ENCODE measurements at regions not wholly inside any gene's neighbourhood (a gene's known extent, or its start where the extent isn't known, plus 50 kb on each side); places are given as distances from the start of the nearest gene placed in this dataset.
"Not testable (repeated sequence)": the region's sequence is repeated elsewhere in the genome, so short reads cannot be mapped to it uniquely, and the experiment has no call there.

- DNase-seq, result not testable (repeated sequence)
Observed at GRCh38 chr15:22684786-22685185, 101.7 kb upstream of the NIPA1 start.

- DNase-seq, result not testable (repeated sequence)
Observed at GRCh38 chr15:22699881-22700280, 86.6 kb upstream of the NIPA1 start.

DNA sequence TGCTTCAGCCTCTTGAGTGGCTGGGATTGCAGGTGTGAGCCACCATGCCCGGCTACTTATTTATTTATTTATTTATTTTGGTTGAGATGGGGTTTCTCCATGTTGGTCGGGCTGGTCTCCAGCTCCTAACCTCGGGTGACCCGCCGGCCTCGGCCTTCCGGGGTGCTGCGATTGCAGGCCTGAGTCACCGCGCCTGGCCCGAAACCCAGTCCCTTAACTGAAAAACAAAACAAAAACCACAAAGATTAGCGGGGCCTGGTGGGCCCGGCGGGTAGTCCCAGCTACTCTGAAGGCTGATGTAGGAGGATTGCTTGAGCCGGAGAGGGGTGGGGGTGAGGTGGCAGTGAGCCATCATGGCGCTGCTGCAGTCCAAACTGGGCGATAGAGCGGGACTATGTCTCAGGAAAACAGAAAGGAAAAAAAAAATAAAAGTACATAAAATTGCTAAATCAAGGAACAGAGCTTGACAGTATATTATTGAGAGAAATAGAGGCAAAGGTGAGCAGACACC, 75.6 kb upstream of the NIPA1 start:
- not testable (repeated sequence) for DNase-seq

GRCh38 chr15:22713933-22714332, 72.5 kb upstream of the NIPA1 start:
- DNase-seq, result not testable (repeated sequence)

DNA sequence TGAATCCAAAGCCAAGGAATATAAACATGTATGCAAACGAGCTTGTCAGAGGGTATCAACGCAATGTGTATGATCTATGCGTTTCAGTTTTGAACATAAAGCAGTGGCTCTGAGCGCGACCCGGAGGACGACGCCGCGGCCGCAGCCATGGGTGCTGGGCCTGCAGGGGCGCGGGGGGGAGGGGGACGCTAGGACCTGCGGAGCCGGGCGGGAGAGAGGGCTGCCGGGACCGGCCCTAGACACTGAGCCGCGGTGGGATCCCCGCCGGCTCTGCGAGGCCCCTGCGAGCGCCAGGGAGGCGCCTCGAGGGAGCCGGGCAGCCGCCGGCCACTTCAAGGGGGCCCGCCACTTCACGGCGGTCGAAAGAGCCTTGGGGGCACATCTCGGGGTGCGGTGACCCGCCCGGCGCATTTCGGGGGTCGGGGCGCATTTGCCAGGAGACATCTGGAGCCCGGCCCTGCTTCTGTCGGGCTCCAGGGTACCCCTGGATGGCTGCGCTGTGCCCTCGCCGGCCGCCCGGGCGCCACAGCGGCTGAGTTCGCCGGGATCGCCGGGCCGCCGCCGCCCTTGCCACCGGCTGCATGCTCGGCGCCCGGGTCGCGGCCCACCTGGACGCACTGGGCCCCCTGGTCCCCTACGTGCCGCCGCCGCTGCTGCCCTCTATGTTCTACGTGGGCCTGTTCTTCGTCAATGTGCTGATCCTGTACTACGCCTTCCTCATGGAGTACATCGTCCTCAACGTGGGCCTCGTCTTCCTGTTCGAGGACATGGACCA, 71.9 kb upstream of the NIPA1 start:
- DNase-seq, result not testable (repeated sequence)

DNA sequence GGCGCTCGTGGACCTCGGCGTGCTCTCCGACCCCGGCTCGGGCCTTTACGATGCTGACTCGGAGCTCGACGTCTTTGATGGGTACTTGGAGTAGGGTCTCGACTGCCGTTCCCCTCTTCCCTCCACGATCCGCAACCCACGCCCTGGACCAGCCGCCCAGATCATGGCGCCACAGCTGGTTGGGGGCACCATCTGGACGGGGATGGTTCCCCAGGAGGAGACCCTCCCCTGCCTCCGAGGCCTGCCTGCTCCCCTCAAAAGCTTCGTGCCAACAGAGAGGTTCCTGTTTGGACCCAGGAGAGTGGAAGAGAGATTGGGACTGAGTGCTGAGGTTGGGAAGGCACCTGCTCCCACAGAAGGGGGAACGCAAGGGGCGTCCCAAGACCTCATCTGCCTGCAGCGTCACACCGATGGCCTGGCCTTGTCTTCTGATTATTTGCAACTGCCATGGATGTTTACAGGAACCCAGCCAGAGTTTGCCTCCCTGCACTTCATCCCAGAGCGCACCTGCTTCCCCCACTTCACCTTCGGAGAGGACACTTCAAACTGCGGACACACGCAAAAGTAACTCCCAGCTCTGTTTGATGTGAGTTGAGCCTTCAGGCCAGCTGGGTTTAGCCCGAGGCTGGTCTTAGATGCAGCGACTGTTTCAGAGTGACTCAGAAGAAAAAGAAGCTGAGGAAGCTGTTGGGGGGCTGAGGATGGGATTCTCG, 71.2 kb upstream of the NIPA1 start:
- DNase-seq, result not testable (repeated sequence)

DNA sequence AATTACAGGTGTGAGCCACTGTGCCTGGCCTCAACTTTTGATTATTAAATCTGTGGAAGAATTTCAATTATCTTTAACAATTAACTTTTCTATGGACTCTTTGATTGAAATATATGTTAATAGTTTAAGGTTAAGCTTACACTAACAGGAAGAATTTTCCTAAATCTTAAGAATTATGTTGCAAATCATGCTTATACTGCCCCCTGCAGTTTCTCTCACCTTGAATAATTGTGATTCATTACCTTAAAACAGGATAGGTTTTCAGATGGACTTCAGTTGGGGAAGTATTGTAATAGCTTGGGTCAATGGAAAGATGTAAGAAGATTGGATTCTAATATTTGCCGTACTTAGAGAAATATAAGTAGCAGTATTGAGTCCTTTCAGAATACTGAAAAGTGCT, 66.5 kb upstream of the NIPA1 start:
- DNase-seq, result not testable (repeated sequence)

GRCh38 chr15:22726104-22726503, 60.3 kb upstream of the NIPA1 start:
- DNase-seq, result not testable (repeated sequence)

GRCh38 chr15:22735067-22735466, 51.4 kb upstream of the NIPA1 start:
- not testable (repeated sequence) for DNase-seq

GRCh38 chr15:22735781-22736180, 50.7 kb upstream of the NIPA1 start:
- DNase-seq, result no peak

- not testable (repeated sequence) for DNase-seq
Observed at GRCh38 chr15:22736200-22736599, 50.2 kb upstream of the NIPA1 start.
